OCI-LY3 (cell line): ENCODE measurements at regions not wholly inside any gene's neighbourhood (a gene's known extent, or its start where the extent isn't known, plus 50 kb on each side); places are given as distances from the start of the nearest gene placed in this dataset.

ENCODE experiments used
- CTCF ChIP-seq: fragments of 200-600, 300-600 bp; sonication (generic); IDR thresholded peaks from 2 replicates; pipeline ENCODE4 v1.5.1; 2014; ENCODE audit warnings: antibody characterized with exemption, low read length, low read depth
- EZH2phosphoT487 ChIP-seq: fragments of 200-600 bp; shearing (Covaris generic); IDR thresholded peaks from 2 replicates; pipeline ENCODE4 v1.6.1; 2018; ENCODE audit warnings: antibody characterized with exemption, mixed run types, low read depth

- TF ChIP-seq EZH2phosphoT487 (no peak), CTCF (no peak)
Measured at GRCh38 chrX:111007238-111007637, 88.8 kb upstream of the PAK3 start.
